T-cell (primary cell): ENCODE measurements at regions not wholly inside any gene's neighbourhood (a gene's known extent, or its start where the extent isn't known, plus 50 kb on each side); places are given as distances from the start of the nearest gene placed in this dataset.

Experiments used
- ATAC-seq, 4 experiments: fragments of 200-7000 bp in 3 of 4; fragments of 150-1000 bp in 1 of 4; cut with Tn5 transposase; replicated peaks in 1 of 4; 1 replicate in 3 of 4; 2 replicates in 1 of 4; pipeline ENCODE4 v1.10.0; 2021; ENCODE audit warnings: moderate library complexity in 3 of 4, mild to moderate bottlenecking in 2 of 4, moderate number of reproducible peaks in 1 of 4
- CTCF ChIA-PET, 2 donors: fragments of 300-600 bp; sonication (Branson Sonifier 250); formaldehyde crosslinking; loops; one replicate each; lab custom pipeline; 2022; ENCODE audit warnings: antibody characterized with exemption in 2 of 2; lab: Charles Lee
- POLR2A ChIA-PET, 2 donors: fragments of 300-600 bp; sonication (Branson Sonifier 250); formaldehyde crosslinking; loops; one replicate each; lab custom pipeline; 2022; ENCODE audit warnings: antibody characterized with exemption in 2 of 2; lab: Charles Lee
- DNase-seq, 35 experiments: peaks; one replicate each; pipeline versions ENCODE4 v3.0.0 to v3.0.0-alpha.2; 2013 to 2023
- H3K27ac ChIP-seq: one replicate; pipeline ENCODE4 v1.5.1; 2013; ENCODE audit warnings: low read length
- H3K27me3 ChIP-seq, 2 experiments: replicated peaks in 1 of 2; 1 replicate in 1 of 2; 2 replicates in 1 of 2; pipeline versions ENCODE4 v1.6.1 to v1.7.0; 2013; ENCODE audit warnings: low read length in 1 of 2, mixed read lengths in 1 of 2; ENCODE audit not compliant: control insufficient read depth in 2 of 2, insufficient read depth in 2 of 2; ENCODE audit errors: extremely low read depth in 1 of 2
- H3K36me3 ChIP-seq, 2 donors: 1 replicate in 1 of 2; 2 replicates in 1 of 2; pipeline versions ENCODE4 v1.6.1 to v1.7.0; 2013; ENCODE audit warnings: low read length in 1 of 2; ENCODE audit not compliant: control insufficient read depth in 2 of 2, insufficient read depth in 1 of 2; ENCODE audit errors: extremely low read depth in 1 of 2
- H3K4me1 ChIP-seq, 2 experiments: 1 replicate in 1 of 2; 2 replicates in 1 of 2; pipeline versions ENCODE4 v1.6.1 to v1.7.0; 2013; ENCODE audit warnings: low read length in 2 of 2, mixed read lengths in 1 of 2; ENCODE audit not compliant: insufficient read depth in 2 of 2, control insufficient read depth in 1 of 2; ENCODE audit errors: extremely low read depth in 1 of 2
- H3K4me3 ChIP-seq, 2 donors: 1 replicate in 1 of 2; 2 replicates in 1 of 2; pipeline versions ENCODE4 v1.5.1 to v1.7.0; 2013; ENCODE audit warnings: mild to moderate bottlenecking in 2 of 2, low read length in 1 of 2, moderate library complexity in 1 of 2; ENCODE audit not compliant: control insufficient read depth in 1 of 2; ENCODE audit errors: extremely low read depth in 1 of 2
- H3K9me3 ChIP-seq: 2 replicates; pipeline ENCODE4 v1.7.0; 2013
- H3K27ac Mint-ChIP-seq, 2 donors: one replicate each; pipeline ENCODE4 v1.8.0; 2020 to 2021; ENCODE audit warnings: mild to moderate bottlenecking in 2 of 2, mixed read lengths in 2 of 2
- H3K27me3 Mint-ChIP-seq, 2 donors: one replicate each; pipeline ENCODE4 v1.8.0; 2021 to 2022; ENCODE audit warnings: mixed read lengths in 2 of 2
- H3K36me3 Mint-ChIP-seq: one replicate; pipeline ENCODE4 v1.8.0; 2021; ENCODE audit warnings: mixed read lengths
- H3K4me1 Mint-ChIP-seq, 3 donors: one replicate each; pipeline ENCODE4 v1.8.0; 2020 to 2022; ENCODE audit warnings: mixed read lengths in 3 of 3, mild to moderate bottlenecking in 1 of 3
- H3K4me3 Mint-ChIP-seq, 3 donors: one replicate each; pipeline ENCODE4 v1.8.0; 2020 to 2022; ENCODE audit warnings: mild to moderate bottlenecking in 3 of 3, mixed read lengths in 3 of 3, moderate library complexity in 3 of 3
- H3K9me3 Mint-ChIP-seq, 3 donors: one replicate each; pipeline ENCODE4 v1.8.0; 2020 to 2022; ENCODE audit warnings: mixed read lengths in 3 of 3
- WGBS: methylation state at CpG from one replicate; pipeline ENCODE4 v1.1.5; 2013; ENCODE audit warnings: missing lambda C conversion rate; ENCODE audit not compliant: insufficient coverage; 5-methylcytosine and 5-hydroxymethylcytosine counted together

- ChIA-PET CTCF (no interaction called here), POLR2A (no interaction called here)
- H3K36me3 ChIP-seq: no peaks in the 10 kb centered on the region
- no peak for ATAC-seq
- H3K9me3 ChIP-seq: no peaks in the 10 kb centered on the region
- no peak overlapping the region for H3K4me3 Mint-ChIP-seq
- H3K27me3 Mint-ChIP-seq: no peaks in the 10 kb centered on the region
- no peak overlapping the region for H3K27ac ChIP-seq
- no peak for DNase-seq
- H3K4me1 ChIP-seq: no peaks in the 10 kb centered on the region
- H3K27me3 ChIP-seq: no peaks in the 10 kb centered on the region
- H3K27ac Mint-ChIP-seq: no peak overlapping the region
- no peak overlapping the region for H3K4me3 ChIP-seq
- no peaks in the 10 kb centered on the region for H3K4me1 Mint-ChIP-seq
- no peaks in the 10 kb centered on the region for H3K36me3 Mint-ChIP-seq
- peaks cover 11 to 18% (median 17%) of the 10 kb centered on the region in 3 donors for H3K9me3 Mint-ChIP-seq
Measured at GRCh38 chr9:13017260-13017659, 242.4 kb downstream of the LURAP1L start.

GRCh38 chr9:13020146-13021040 is 245.6 kb downstream of the LURAP1L start:
- DNase-seq: no peak
- no peak for ATAC-seq
- H3K27ac Mint-ChIP-seq: no peak overlapping the region
- H3K27ac ChIP-seq: no peak overlapping the region
- POLR2A ChIA-PET: no interaction called here
- no peaks in the 10 kb centered on the region for H3K4me1 Mint-ChIP-seq
- peaks cover 10 to 21% (median 16%) of the 10 kb centered on the region in 3 donors for H3K9me3 Mint-ChIP-seq
- no peaks in the 10 kb centered on the region for H3K36me3 ChIP-seq
- no peaks in the 10 kb centered on the region for H3K27me3 ChIP-seq
- H3K4me3 Mint-ChIP-seq: no peak overlapping the region
- CTCF ChIA-PET: no interaction called here
- no peaks in the 10 kb centered on the region for H3K9me3 ChIP-seq
- no peaks in the 10 kb centered on the region for H3K36me3 Mint-ChIP-seq
- H3K27me3 Mint-ChIP-seq: no peaks in the 10 kb centered on the region
- no peak overlapping the region for H3K4me3 ChIP-seq
- no CpG with 5 or more reads among the region's 5 CpGs for WGBS
- no peaks in the 10 kb centered on the region for H3K4me1 ChIP-seq

GRCh38 chr9:13022756-13023155 is 247.9 kb downstream of the LURAP1L start:
- WGBS: no CpG with 5 or more reads among the region's 1 CpG
- no peaks in the 10 kb centered on the region for H3K4me1 ChIP-seq
- H3K27me3 ChIP-seq: no peaks in the 10 kb centered on the region
- H3K4me3 ChIP-seq: no peak overlapping the region
- no peak overlapping the region for H3K4me3 Mint-ChIP-seq
- H3K9me3 Mint-ChIP-seq: peaks cover 15 to 27% (median 21%) of the 10 kb centered on the region in 3 donors
- DNase-seq: no peak
- ATAC-seq: no peak
- H3K4me1 Mint-ChIP-seq: no peaks in the 10 kb centered on the region
- H3K27ac ChIP-seq: no peak overlapping the region
- H3K27me3 Mint-ChIP-seq: no peaks in the 10 kb centered on the region
- CTCF ChIA-PET: no interaction called here
- no peaks in the 10 kb centered on the region for H3K36me3 ChIP-seq
- no peak overlapping the region for H3K27ac Mint-ChIP-seq
- POLR2A ChIA-PET: no interaction called here
- no peaks in the 10 kb centered on the region for H3K9me3 ChIP-seq
- no peaks in the 10 kb centered on the region for H3K36me3 Mint-ChIP-seq

GRCh38 chr9:13023498-13023897 is 248.7 kb downstream of the LURAP1L start:
- POLR2A ChIA-PET: no interaction called here

GRCh38 chr9:13026956-13027355 is 252.1 kb downstream of the LURAP1L start:
- ChIA-PET POLR2A (no interaction called here), CTCF (no interaction called here)
- no peaks in the 10 kb centered on the region for H3K27me3 ChIP-seq
- H3K36me3 Mint-ChIP-seq: no peaks in the 10 kb centered on the region
- no peak for ATAC-seq
- no peaks in the 10 kb centered on the region for H3K27me3 Mint-ChIP-seq
- H3K27ac Mint-ChIP-seq: no peak overlapping the region
- H3K9me3 ChIP-seq: no peaks in the 10 kb centered on the region
- no peak for DNase-seq
- no peak overlapping the region for H3K4me3 ChIP-seq
- 44% methylated on average over 3 of the region's 3 CpGs for WGBS
- H3K4me3 Mint-ChIP-seq: no peak overlapping the region
- peaks cover 21 to 31% (median 26%) of the 10 kb centered on the region in 3 donors for H3K9me3 Mint-ChIP-seq
- H3K27ac ChIP-seq: no peak overlapping the region
- no peaks in the 10 kb centered on the region for H3K4me1 ChIP-seq
- H3K36me3 ChIP-seq: no peaks in the 10 kb centered on the region
- no peaks in the 10 kb centered on the region for H3K4me1 Mint-ChIP-seq

More at GRCh38 chr9:13023498-13023897, 248.7 kb downstream of the LURAP1L start:
- Mint-ChIP-seq H3K27me3 (no peaks in the 10 kb centered on the region), H3K36me3 (no peaks in the 10 kb centered on the region), H3K4me1 (no peaks in the 10 kb centered on the region), H3K4me3 (no peak overlapping the region), H3K27ac (no peak overlapping the region), H3K9me3 (peaks cover 14 to 31% (median 22%) of the 10 kb centered on the region in 3 donors)
- no peaks in the 10 kb centered on the region for H3K9me3 ChIP-seq
- no CpG with 5 or more reads among the region's 2 CpGs for WGBS
- CTCF ChIA-PET: interaction anchor here in 1 of 2 donors (0.6 kb wide), 1 partner anchor 240 kb away, joined by 3 read pairs; no protein-coding TSS in a partner anchor
- H3K4me3 ChIP-seq: no peak overlapping the region
- no peak overlapping the region for H3K27ac ChIP-seq
- no peak for DNase-seq
- no peaks in the 10 kb centered on the region for H3K4me1 ChIP-seq
- no peak for ATAC-seq
- H3K27me3 ChIP-seq: no peaks in the 10 kb centered on the region
- H3K36me3 ChIP-seq: no peaks in the 10 kb centered on the region

- ChIA-PET CTCF (no interaction called here), POLR2A (interaction anchor here in 1 of 2 donors (0.7 kb wide), 1 partner anchor 138 kb away, joined by 9 read pairs; no protein-coding TSS in a partner anchor)
- H3K4me3 Mint-ChIP-seq: no peak overlapping the region
- no peaks in the 10 kb centered on the region for H3K4me1 Mint-ChIP-seq
- Histone ChIP-seq H3K4me3 (no peak overlapping the region), H3K36me3 (no peaks in the 10 kb centered on the region), H3K9me3 (no peaks in the 10 kb centered on the region), H3K27me3 (no peaks in the 10 kb centered on the region), H3K27ac (no peak overlapping the region), H3K4me1 (no peaks in the 10 kb centered on the region)
- no peaks in the 10 kb centered on the region for H3K36me3 Mint-ChIP-seq
- no peaks in the 10 kb centered on the region for H3K27me3 Mint-ChIP-seq
- no peak overlapping the region for H3K27ac Mint-ChIP-seq
- H3K9me3 Mint-ChIP-seq: peaks cover 17 to 30% (median 25%) of the 10 kb centered on the region in 3 donors
- DNase-seq: no peak
- 80% methylated on average over 3 of the region's 6 CpGs for WGBS
- ATAC-seq: no peak
Measured at GRCh38 chr9:13027879-13028278, 251.6 kb downstream of the MPDZ start.
